AG09309 (cell line): ENCODE measurements at regions not wholly inside any gene's neighbourhood (a gene's known extent, or its start where the extent isn't known, plus 50 kb on each side); places are given as distances from the start of the nearest gene placed in this dataset.
"Not testable (repeated sequence)": the region's sequence is repeated elsewhere in the genome, so short reads cannot be mapped to it uniquely, and the experiment has no call there.

Experiments
- DNase-seq: peaks from one replicate; pipeline ENCODE4 v3.0.0-alpha.2; 2010; ENCODE audit warnings: low read depth
- H3K4me3 ChIP-seq: 2 replicates; pipeline ENCODE4 v1.5.1; 2011; ENCODE audit warnings: mild to moderate bottlenecking, low read depth, low read length, moderate library complexity; ENCODE audit not compliant: control insufficient read depth
- TF ChIP-seq, protein P1 (sequence below): IDR thresholded peaks from 2 replicates; pipeline ENCODE4 v1.5.1; 2011; ENCODE audit warnings: mild to moderate bottlenecking, low read depth, low read length, inconsistent platforms; ENCODE audit not compliant: insufficient read depth, control insufficient read depth; ENCODE audit errors: missing control alignments

DNA sequence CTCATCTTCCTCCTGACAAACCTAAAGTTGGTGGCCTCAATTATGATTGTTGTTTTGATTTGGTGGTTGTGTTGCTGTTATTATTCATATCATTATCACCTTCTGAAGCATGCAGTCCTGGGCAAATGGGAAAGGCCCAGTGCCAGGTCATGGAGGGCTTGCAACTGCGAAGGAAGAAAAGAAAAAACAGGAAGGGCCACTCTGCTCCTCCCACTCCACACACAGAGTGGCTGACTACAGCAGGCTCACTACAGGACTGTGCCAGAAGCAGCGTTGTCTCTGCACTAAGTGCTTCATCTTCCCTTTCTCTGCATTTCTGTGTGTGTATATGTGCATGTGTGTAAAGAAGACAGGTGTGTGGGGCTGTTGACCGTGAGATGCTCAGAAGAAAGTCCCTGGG, 231.9 kb downstream of the ANKRD30B start:
- no peak for DNase-seq
- TF ChIP-seq, protein P1, sequence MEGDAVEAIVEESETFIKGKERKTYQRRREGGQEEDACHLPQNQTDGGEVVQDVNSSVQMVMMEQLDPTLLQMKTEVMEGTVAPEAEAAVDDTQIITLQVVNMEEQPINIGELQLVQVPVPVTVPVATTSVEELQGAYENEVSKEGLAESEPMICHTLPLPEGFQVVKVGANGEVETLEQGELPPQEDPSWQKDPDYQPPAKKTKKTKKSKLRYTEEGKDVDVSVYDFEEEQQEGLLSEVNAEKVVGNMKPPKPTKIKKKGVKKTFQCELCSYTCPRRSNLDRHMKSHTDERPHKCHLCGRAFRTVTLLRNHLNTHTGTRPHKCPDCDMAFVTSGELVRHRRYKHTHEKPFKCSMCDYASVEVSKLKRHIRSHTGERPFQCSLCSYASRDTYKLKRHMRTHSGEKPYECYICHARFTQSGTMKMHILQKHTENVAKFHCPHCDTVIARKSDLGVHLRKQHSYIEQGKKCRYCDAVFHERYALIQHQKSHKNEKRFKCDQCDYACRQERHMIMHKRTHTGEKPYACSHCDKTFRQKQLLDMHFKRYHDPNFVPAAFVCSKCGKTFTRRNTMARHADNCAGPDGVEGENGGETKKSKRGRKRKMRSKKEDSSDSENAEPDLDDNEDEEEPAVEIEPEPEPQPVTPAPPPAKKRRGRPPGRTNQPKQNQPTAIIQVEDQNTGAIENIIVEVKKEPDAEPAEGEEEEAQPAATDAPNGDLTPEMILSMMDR = no peak
- H3K4me3 ChIP-seq = no peak overlapping the region

DNA sequence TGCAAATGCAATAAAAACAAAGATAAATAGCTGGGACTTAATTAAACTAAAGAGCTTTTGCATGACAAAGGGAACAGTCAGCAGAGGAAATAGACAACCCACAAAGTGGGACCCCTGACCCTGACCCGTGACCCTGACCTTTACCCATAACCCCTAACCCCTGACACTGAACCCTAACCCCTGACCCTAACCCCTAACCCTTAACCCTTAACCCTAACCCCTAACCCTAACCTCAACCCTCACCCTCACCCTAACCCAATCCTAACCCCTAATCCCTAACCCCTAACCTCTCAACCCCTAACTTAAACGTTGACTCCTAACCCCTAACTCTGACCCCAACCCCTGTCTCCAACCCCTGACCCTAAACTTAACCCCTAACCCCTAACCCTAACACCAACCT, 236.6 kb downstream of the ANKRD30B start:
- DNase-seq, H3K4me3 ChIP-seq: not testable (repeated sequence)

DNA sequence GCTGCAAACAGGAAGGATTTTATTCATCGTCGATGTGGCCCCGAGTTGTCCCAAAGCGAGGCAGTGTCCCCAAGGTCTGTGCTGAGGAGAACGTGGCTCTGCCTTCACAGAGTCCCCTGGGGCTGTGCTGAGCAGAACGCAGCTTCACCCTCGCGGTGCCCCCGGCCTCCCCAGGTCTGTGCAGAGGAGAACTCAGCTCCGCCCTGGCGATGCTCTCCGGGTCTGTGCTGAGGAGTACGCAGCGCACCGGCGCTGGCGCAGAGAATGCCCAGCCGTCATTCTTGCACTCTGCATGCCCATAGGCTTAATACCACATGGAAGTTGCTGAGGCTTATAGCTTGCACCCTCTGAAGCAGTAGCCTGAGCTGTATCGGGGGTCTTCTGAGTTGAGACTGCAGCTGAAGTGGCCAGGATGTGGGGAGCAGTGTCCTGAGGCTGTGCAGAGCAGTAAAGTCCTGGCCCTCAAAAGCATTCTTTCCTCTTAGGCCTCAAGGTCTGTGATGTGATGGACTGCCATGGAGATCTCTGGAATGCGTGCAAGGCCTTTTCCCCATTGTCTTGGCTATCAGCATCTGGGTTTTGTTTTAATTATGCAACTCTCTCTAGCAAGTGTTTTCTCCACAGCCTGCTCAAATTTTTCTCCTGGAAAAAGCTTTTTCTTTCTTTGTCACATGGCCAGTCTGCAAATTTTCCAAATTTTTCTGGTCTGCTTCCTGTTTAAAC, 237.5 kb downstream of the ANKRD30B start:
- H3K4me3 ChIP-seq, DNase-seq: not testable (repeated sequence)

DNA sequence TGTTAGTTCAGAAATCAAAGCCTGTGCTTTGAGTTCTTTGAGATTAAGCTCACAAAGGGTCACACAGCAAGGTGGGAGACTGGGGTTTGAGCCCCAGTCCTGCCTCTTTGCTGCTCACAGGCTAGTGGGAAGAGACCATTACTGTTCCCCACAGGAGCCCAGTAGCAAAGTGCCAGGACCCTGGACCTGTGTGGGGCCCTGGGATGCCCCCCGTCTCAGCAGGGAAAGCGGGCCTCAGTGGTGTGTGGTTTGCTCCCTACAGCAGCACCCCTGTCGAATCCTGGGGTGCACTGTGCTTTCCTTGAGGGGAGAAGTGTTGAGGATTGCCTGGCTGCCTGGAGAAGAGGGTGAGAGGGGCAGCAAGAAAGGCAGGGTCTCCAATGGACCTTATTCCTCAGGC, 239.4 kb downstream of the ANKRD30B start:
- DNase-seq, H3K4me3 ChIP-seq: not testable (repeated sequence)

DNA sequence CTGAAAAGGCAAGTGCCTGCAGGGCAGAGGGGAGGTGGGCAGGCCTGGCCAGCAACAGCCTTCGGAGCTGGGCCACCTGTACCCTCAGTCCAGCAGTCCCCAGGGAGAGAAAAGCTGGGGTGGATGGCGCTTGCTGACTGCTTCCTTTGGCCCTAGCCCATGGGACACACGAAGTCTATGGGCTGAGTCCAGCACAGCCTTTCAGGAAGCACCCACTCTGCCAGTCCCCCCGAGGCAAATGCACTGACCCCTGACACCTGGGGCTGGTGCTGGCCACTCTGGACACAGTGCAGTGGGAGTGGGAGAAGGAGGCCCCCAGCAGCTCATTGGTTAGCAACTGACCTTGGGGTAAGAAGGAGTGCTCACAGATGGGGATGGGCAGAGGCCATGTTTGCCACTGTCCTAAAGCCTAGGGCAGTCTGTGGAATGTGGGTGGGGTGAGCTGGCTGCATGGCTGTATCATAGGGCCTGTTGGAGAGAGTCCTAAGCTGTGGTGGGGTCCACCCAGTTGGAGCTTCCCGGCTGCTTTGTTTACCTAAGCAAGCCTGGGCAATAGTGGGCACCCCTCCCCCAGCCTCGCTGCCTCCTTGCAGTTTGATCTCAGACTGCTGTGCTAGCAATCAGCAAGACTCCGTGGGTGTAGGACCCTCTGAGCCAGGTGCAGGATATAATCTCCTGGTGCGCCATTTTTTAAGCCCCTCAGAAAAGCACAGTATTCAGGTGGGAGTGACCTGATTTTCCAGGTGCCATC, 240.2 kb downstream of the ANKRD30B start:
- not testable (repeated sequence) for H3K4me3 ChIP-seq

DNA sequence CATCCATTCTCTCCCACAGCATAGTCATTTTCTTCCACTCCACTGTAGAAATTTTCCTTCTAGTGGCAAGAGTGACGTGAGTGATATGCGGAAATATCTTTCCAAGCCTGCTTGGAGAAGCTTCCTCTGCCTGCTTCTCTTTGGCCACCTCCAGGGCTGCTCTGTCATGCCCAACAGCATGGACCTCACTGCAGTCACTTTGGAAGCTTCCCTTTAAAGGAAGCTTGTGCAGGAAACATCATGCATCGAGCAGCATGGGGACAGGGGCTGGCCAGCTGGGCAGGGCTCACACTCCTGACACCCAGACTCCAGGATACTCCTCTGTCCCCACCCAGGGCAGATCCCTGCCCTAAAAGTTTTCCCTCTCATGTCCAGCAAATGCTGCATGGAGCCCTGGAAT, 241.6 kb downstream of the ANKRD30B start:
- not testable (repeated sequence) for H3K4me3 ChIP-seq, DNase-seq

More for the DNA sequence above, 240.2 kb downstream of the ANKRD30B start:
- DNase-seq = not testable (repeated sequence)

DNA sequence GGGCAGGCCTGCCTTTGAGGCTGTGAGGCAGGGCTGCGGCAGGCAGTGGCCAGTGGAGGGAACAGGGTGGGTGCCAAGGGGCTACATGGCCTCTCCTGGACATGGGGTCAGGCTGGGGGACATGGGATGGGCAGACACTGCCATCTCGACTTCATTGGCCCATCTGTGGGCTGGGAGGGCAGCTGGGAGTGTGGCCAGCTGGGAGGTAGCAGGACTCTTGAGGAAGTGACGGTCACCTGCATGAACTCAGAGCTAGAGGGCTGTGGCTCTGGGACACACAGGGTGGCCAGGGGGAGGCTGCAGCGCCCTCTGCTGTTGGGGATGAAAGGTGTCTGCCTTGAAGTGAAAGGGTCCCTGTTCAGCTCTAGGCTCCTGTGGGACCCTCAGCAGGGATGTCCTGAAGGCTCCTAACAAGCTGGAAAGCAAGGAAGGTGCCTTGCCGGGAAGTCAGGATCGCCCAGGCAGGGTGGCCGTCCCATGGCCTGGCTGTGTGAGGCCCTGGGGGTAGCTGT, 244.0 kb downstream of the ANKRD30B start:
- not testable (repeated sequence) for DNase-seq, H3K4me3 ChIP-seq

DNA sequence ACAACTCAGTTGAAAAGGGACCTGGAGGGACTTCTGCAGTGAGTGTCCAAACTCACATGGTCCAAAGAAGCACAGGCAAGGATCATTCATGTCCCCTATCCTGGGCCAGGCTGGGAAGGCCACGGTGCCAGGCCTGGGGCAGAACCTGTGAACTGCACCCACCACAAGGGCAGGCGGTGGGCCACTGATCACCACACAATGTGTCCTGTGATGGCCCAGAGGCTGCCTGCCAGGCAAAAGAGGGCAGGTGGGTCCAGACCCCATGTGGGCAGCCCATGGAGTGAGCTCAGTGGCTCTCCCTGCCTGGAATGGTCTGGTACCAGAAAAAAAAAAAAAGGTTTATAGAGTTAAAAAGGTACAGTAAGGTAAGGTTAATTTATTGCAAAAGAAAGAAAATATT, 244.8 kb downstream of the ANKRD30B start:
- not testable (repeated sequence) for H3K4me3 ChIP-seq

DNA sequence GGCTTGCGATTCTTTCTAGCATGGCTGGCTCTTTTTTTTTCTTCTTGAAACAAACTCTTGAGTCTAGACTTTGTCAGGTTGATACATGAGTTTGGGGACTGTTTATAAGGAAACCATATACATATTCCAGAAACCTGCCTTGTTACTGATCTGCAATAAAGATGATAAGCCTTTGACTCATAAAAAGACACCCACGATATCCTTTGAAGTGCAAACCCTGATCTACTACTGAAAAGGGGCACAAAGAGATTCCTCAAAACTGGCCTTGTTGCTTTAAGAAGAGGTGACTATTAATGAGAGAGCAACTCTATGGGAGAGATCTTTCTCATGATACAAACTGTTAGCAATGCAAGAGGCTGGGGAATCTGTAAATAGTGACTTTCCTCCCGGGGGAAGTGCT, 247.1 kb downstream of the ANKRD30B start:
- DNase-seq, H3K4me3 ChIP-seq: not testable (repeated sequence)

More for the DNA sequence above, 244.8 kb downstream of the ANKRD30B start:
- DNase-seq = not testable (repeated sequence)

DNA sequence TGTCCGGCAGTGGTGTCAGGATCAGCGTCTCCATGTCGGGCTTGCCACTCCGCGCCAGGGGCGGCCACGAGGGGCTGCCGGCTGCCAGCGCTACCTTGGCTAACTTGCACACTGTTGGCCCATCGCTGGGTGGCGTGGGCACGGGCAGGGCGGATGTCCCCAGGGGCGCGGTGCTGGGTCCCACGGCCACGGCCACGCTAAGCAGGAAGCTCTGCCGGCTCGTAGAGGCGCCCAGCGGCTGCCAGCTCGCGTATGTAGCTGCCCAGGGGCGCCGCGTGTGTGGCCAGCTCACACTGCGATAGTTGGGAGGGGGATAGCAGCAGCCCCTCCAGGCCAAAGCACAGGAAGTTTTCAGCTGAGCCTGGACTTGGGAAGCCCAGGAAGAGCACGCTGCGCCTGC, 249.4 kb downstream of the ANKRD30B start:
- no peak for DNase-seq
- TF ChIP-seq, protein P1 = no peak
- H3K4me3 ChIP-seq = no peak overlapping the region

DNA sequence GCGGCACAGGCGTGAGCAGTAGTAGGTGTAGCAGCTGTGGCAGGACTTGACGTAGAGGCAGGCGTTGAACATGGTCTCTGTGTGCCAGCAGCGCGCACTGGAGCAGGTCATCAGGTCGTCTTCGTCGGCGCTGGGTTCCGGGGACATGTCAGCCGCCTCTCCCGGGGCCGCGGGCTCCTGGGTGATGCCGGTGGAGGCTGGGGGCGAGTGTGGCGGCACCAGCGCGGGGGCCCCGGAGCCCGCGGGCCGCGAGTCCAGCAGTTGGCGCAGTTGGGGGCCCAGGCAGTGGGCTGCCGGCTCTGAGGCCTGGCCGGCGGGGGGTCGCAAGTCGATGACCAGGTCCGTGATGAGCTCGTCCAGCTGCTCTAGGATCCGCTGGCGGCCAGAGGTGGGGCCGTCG, 249.9 kb downstream of the ANKRD30B start:
- H3K4me3 ChIP-seq, DNase-seq: not testable (repeated sequence)

DNA sequence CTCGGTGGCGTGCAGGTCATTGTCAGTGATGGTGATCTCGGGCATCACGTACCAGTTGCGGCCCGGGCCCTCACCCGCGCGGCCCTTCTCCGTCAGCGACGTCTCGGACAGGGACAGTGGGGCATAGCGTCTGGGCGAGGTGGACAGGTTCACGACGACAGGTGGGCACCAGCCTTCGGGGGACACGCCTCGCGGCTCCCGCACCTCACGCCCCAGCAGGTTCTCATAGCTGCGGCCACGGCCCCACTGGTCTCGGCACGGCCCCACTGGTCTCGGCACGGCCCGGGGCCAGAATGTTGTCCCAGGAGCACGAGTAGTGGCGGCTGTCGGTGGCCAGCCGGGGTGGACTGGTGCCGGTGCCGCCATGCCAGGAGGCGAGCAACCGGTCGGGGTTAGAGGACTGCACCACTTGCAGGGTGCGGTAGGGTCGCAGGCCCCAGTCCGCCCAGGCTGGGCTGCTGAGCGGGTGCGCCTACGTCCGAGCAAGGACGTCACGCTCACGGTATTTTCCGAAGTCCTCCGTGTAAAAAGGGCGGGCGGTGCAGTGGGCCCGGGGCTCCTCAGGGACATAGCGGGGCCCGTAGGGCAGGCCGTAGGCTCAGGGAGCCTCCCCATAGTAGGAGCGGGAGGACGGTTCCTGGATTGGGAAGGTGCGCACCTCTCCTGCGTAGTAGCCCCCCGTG, 250.5 kb downstream of the ANKRD30B start:
- H3K4me3 ChIP-seq, DNase-seq: not testable (repeated sequence)
